Occipital lobe (tissue), 1 donor: ENCODE measurements at regions not wholly inside any gene's neighbourhood (a gene's known extent, or its start where the extent isn't known, plus 50 kb on each side); places are given as distances from the start of the nearest gene placed in this dataset.

Source experiments
- DNase-seq: peaks from one replicate; lab custom pipeline; 2025; lab: John Stamatoyannopoulos, UW

DNA sequence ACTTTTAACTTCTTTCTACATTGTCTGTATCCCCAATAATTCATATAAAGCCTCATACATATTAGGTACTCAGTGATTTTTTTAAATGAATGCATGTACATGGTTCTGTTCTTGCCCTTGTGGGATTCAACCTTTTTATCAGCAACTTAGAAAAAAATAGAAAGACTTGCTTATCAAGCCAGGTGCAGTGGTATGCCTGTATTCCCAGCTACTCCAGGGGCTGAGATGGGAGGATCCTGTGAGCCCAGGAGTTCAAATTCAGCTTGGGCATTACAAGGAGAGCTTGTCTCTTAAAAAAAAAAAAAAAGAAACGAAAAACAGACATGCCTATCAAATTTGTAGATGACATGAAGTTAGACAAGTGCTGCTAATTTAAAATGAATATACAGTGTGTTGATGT is 54.2 kb upstream of the MYCBP2 start:
- DNase-seq: no peak

- no peak for DNase-seq
Measured at GRCh38 chr13:77379508-77379907, 52.6 kb upstream of the MYCBP2 start.

- DNase-seq: no peak
Measured at GRCh38 chr13:77378662-77379061, 51.8 kb upstream of the MYCBP2 start.

DNA sequence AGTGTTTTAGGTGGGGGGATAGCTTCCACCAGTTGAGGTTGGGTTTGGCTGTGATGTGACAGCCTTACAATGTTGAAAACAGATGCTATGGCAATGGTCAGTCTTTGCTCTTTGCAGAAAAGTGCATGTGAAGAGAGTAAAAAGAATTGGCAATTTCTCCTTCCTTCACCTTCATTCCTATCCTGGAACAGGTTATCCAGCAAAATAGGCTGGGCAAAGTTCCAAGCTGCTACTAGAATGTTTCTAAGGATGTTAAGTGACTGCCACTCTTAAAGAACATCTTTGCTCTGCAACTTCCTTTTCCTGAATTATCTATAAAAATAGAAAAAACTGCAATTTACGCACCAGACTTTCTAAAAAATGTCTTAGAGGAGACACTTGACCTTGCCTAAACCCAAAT is 50.1 kb upstream of the MYCBP2 start:
- DNase-seq: no peak
